Transverse colon (tissue), 4 donors: ENCODE measurements at regions not wholly inside any gene's neighbourhood (a gene's known extent, or its start where the extent isn't known, plus 50 kb on each side); places are given as distances from the start of the nearest gene placed in this dataset.
A peak's percentile ranks its signal among the peaks of the same experiment; 100 is the strongest.

Experiments
- DNase-seq: peaks from one replicate; pipeline ENCODE4 v3.0.0-alpha.2; 2019
- H3K27ac ChIP-seq, 4 donors: fragments of 200-600 bp; sonication (generic); 2 replicates each; pipeline ENCODE4 v1.5.1; 2016 to 2018; ENCODE audit warnings: inconsistent platforms in 4 of 4
- H3K27me3 ChIP-seq: fragments of 200-600 bp; sonication (generic); 2 replicates; pipeline ENCODE4 v1.5.1; 2017; ENCODE audit warnings: inconsistent platforms
- H3K36me3 ChIP-seq, 4 donors: fragments of 200-600 bp; sonication (generic); 2 replicates each; pipeline ENCODE4 v1.5.1; 2017 to 2019; ENCODE audit warnings: inconsistent platforms in 4 of 4
- H3K4me1 ChIP-seq, 4 donors: fragments of 200-600 bp; sonication (generic); 2 replicates each; pipeline ENCODE4 v1.5.1; 2017 to 2020; ENCODE audit warnings: inconsistent platforms in 4 of 4
- H3K4me3 ChIP-seq, 4 donors: fragments of 200-600 bp; sonication (generic); 1 replicate in 1 of 4; 2 replicates in 3 of 4; pipeline versions ENCODE4 v1.5.1 to v1.6.1; 2017 to 2019; ENCODE audit warnings: inconsistent platforms in 4 of 4
- H3K9me3 ChIP-seq, 2 donors: fragments of 200-600 bp; sonication (generic); 2 replicates each; pipeline ENCODE4 v1.5.1; 2017 to 2019; ENCODE audit warnings: inconsistent platforms in 2 of 2
- EP300 ChIP-seq: sonication (generic); formaldehyde crosslinking; IDR thresholded peaks from one replicate; pipeline ENCODE4 v1.6.1; 2017; ENCODE audit warnings: antibody characterized with exemption, low read depth
- POLR2A ChIP-seq: fragments of 450-650 bp; IDR thresholded peaks from one replicate; pipeline ENCODE4 v1.6.1; 2016; ENCODE audit warnings: antibody characterized with exemption, mild to moderate bottlenecking, moderate library complexity
- POLR2AphosphoS5 ChIP-seq, 3 donors: sonication (generic); formaldehyde crosslinking; IDR thresholded peaks; one replicate each; pipeline ENCODE4 v1.6.1; 2016; ENCODE audit warnings: antibody characterized with exemption in 3 of 3
- WGBS, 2 donors: methylation state at CpG; one replicate each; pipeline ENCODE4 v1.1.5; 2018; ENCODE audit warnings: low coverage in 1 of 2; 5-methylcytosine and 5-hydroxymethylcytosine counted together
- in situ Hi-C, 4 donors: fragments of 200-750 bp; cut with MboI; loops; one replicate each; pipeline versions ENCODE4 v1.15.0 to v1.15.1; 2017; ENCODE audit warnings: low sequenced_read_pairs in 3 of 4, low pct_ligation_motif_present in 1 of 4, low pct_unique_long_range_greater_than_20kb in 1 of 4
- intact Hi-C: fragments of 100-400 bp; cut with DNase I; formaldehyde crosslinking; loops from one replicate; pipeline ENCODE4 v1.15.1; 2023; ENCODE audit warnings: low total_unique reads
- TF ChIP-seq, protein P1 (sequence below), 5 experiments: fragments of 200-600 bp in 3 of 5; fragments of 450-650 bp in 2 of 5; sonication (generic) in 3 of 5; IDR thresholded peaks; 1 replicate in 2 of 5; 2 replicates in 3 of 5; pipeline ENCODE4 v1.5.1; 2016 to 2017; ENCODE audit warnings: antibody characterized with exemption in 5 of 5, inconsistent platforms in 3 of 5, mild to moderate bottlenecking in 2 of 5, moderate library complexity in 1 of 5

DNA sequence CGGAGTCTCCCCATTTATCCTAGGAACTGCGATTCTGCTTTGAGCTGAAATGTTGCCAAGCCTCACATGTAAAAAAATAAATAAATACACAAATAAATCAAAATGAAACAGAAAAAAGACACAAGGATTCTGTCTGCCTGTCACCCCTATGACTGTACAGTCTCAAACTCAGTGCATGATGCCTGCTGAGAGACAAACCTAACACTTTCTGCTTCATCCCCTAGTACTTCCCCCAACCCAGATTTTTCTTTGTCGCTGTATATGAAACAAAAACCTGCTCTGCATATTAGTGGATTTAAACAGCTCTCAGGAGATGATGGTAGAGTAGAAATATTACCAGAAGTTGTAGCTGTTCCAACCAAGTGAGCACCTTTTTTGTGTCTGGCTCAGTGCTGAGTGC, 530.7 kb upstream of the CFAP20DC start:
- intact Hi-C loops (no loop called here), in situ Hi-C loops (loop anchor here in 1 of 4 donors (10.0 kb wide), 1 partner anchor 274 kb away; no protein-coding TSS in a partner anchor)
- H3K27ac ChIP-seq, result no peak overlapping the region
- no peaks in the 10 kb centered on the region for H3K36me3 ChIP-seq
- peaks cover 0 to 1% (median 0%) of the 10 kb centered on the region in 4 donors for H3K4me1 ChIP-seq
- H3K4me3 ChIP-seq, result no peak overlapping the region
- WGBS, 2 donors, result 72 to 74% methylated on average over 3 of the region's 3 CpGs
- H3K27me3 ChIP-seq, result no peaks in the 10 kb centered on the region
- no peak for DNase-seq
- TF ChIP-seq, protein P1, sequence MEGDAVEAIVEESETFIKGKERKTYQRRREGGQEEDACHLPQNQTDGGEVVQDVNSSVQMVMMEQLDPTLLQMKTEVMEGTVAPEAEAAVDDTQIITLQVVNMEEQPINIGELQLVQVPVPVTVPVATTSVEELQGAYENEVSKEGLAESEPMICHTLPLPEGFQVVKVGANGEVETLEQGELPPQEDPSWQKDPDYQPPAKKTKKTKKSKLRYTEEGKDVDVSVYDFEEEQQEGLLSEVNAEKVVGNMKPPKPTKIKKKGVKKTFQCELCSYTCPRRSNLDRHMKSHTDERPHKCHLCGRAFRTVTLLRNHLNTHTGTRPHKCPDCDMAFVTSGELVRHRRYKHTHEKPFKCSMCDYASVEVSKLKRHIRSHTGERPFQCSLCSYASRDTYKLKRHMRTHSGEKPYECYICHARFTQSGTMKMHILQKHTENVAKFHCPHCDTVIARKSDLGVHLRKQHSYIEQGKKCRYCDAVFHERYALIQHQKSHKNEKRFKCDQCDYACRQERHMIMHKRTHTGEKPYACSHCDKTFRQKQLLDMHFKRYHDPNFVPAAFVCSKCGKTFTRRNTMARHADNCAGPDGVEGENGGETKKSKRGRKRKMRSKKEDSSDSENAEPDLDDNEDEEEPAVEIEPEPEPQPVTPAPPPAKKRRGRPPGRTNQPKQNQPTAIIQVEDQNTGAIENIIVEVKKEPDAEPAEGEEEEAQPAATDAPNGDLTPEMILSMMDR (IDR thresholded peaks at IDR 0.05), result no peak
- no peak for TF ChIP-seq POLR2A
- no peak for TF ChIP-seq EP300
- TF ChIP-seq POLR2AphosphoS5 (IDR thresholded peaks at IDR 0.05), result no peak
- H3K9me3 ChIP-seq, result no peaks in the 10 kb centered on the region

DNA sequence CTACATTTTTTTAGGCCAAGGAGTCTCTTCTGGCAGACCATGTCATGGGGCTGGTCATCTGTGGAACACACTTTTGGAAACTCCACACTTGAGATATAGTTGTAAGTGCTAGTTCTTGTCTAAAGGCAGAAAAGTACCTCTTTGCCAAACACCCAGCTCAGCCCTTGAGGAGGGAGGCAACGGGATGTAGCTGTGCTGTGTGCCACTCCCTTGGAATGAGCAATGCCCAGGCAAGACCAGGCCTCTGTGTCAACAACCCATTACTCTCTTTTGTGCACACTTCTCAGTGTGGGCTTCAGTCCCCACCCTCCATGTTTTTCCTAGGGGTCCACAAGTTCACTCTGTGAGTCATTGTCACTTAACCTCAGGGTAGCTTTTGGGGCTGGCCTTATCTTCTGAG, 528.3 kb upstream of the CFAP20DC start:
- in situ Hi-C loops, result loop anchor here in 2 of 4 donors (10.0 kb wide), 2 partner anchors 277 to 287 kb away; no protein-coding TSS in a partner anchor
- no peak overlapping the region for H3K4me3 ChIP-seq
- no peak overlapping the region for H3K27ac ChIP-seq
- no peaks in the 10 kb centered on the region for H3K27me3 ChIP-seq
- no peaks in the 10 kb centered on the region for H3K36me3 ChIP-seq
- 80 to 100% methylated on average over 1 of the region's 1 CpG for WGBS, 2 donors
- TF ChIP-seq EP300 (no peak), POLR2A (no peak)
- no peak for DNase-seq
- intact Hi-C loops, result loop anchor here (10.0 kb wide), 1 partner anchor 277 kb away; no protein-coding TSS in a partner anchor
- peaks cover 0 to 10% (median 0%) of the 10 kb centered on the region in 4 donors for H3K4me1 ChIP-seq
- H3K9me3 ChIP-seq, result no peaks in the 10 kb centered on the region

DNA sequence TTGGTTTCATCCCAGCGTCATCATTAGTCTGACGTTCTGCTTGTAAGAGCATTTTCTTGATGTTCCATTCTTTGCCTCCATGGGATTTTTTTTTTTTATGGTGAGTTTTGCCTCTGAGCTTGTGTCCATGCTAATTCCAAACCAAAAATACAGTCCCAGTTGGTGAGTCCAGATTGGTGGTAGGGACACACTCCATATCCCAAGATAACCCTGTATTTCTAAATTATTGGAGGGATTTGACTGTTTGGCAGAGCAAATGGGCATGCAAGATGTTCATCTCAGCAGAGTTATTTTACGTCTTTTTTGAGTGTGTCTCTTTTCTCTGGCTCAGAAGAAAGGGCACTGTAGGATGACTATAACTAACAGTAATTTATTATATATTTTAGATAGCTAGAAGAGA, 526.8 kb upstream of the CFAP20DC start:
- H3K36me3 ChIP-seq, result no peaks in the 10 kb centered on the region
- H3K4me1 ChIP-seq, result peaks cover 0 to 10% (median 0%) of the 10 kb centered on the region in 4 donors
- intact Hi-C loops, result loop anchor here (10.0 kb wide), 1 partner anchor 278 kb away; no protein-coding TSS in a partner anchor
- H3K4me3 ChIP-seq, result no peak overlapping the region
- DNase-seq, result no peak
- H3K27ac ChIP-seq, result no peak overlapping the region
- no peaks in the 10 kb centered on the region for H3K27me3 ChIP-seq
- in situ Hi-C loops, result loop anchor here in 2 of 4 donors (10.0 kb wide), 2 partner anchors 278 to 288 kb away; no protein-coding TSS in a partner anchor
- 55 to 93% methylated on average over 3 of the region's 3 CpGs for WGBS, 2 donors
- TF ChIP-seq, protein P1 (IDR thresholded peaks at IDR 0.05), result no peak
- TF ChIP-seq POLR2AphosphoS5 (IDR thresholded peaks at IDR 0.05), result no peak
- TF ChIP-seq EP300, result no peak
- TF ChIP-seq POLR2A, result no peak
- no peaks in the 10 kb centered on the region for H3K9me3 ChIP-seq

DNA sequence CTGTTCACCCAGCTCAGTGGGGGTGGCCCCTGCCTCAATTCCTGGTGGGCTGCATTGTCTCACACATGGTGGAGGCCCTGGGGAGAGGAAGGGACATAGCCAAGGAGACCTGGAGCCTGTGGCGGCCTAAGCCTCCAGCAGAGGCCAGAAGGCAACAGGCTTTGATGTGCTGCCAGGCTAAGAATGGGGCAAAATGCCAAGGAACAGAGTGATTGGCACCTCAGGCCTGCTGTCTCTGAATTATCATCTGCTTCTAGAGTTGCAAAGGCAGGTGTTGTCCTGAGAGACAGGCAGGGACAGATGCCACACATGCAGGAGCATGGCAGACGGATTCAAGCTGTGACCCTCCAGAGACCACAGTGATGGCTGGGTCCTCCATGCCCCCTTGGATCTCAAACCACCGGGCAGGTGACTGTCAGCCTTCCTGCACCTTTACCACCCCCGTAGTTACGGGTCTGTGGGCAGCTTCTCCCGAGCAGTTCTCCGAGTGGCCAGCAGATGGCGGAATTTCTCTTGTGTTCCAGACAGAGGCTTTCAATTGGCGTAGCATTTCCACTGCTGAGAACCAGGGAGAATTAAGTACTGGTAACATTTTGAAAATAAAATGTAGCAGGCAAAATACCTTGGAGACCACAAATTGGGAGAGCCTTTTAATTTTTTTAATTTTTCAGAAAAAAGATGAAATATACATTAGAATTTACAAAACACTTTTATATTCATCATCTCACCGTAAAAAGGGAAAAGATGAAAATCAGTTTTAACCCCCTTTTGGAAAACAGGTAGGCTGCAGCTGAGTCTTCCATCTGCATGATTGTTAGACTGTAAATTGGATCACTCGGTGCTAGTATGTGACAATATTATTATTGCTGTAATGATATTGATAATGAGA, 525.5 kb upstream of the CFAP20DC start:
- Histone ChIP-seq H3K27me3 (no peaks in the 10 kb centered on the region), H3K4me1 (peaks cover 0 to 10% (median 0%) of the 10 kb centered on the region in 4 donors), H3K27ac (no peak overlapping the region), H3K9me3 (no peaks in the 10 kb centered on the region), H3K36me3 (no peaks in the 10 kb centered on the region), H3K4me3 (no peak overlapping the region)
- TF ChIP-seq, protein P1 (IDR thresholded peaks at IDR 0.05), result peak; percentile 91 to 98 (median 96)
- no peak for TF ChIP-seq EP300
- TF ChIP-seq POLR2A, result no peak
- intact Hi-C loops, result loop anchor here (10.0 kb wide), 1 partner anchor 279 kb away; no protein-coding TSS in a partner anchor
- 24 to 41% methylated on average over 5 to 11 of the region's 11 CpGs for WGBS, 2 donors
- DNase-seq, result peak; percentile 88
- in situ Hi-C loops, result loop anchor here in 2 of 4 donors (10.0 kb wide), 2 partner anchors 279 to 289 kb away; no protein-coding TSS in a partner anchor
